Activated CD4-positive, alpha-beta memory T cell treated with anti-CD3 and anti-CD28 coated beads, Interleukin-2, amount 10 ng/mL, durations not matched to agents 7 days and 5 days (primary cell): ENCODE measurements at regions not wholly inside any gene's neighbourhood (a gene's known extent, or its start where the extent isn't known, plus 50 kb on each side); places are given as distances from the start of the nearest gene placed in this dataset.

Experiments
- CTCF ChIA-PET: fragments of 350-600 bp; sonication (Branson Sonifier 250); formaldehyde crosslinking; loops from one replicate; lab custom pipeline; 2021; ENCODE audit warnings: antibody characterized with exemption, inconsistent platforms; lab: Charles Lee
- POLR2A ChIA-PET: fragments of 350-600 bp; sonication (Branson Sonifier 250); formaldehyde crosslinking; loops from one replicate; lab custom pipeline; 2021; ENCODE audit warnings: antibody characterized with exemption; lab: Charles Lee
- DNase-seq: peaks from one replicate; pipeline ENCODE4 v3.0.0-alpha.2; 2020
- H3K27ac Mint-ChIP-seq: one replicate; pipeline ENCODE4 v1.8.0; 2021; ENCODE audit warnings: mild to moderate bottlenecking, mixed read lengths
- H3K27me3 Mint-ChIP-seq: one replicate; pipeline ENCODE4 v1.8.0; 2021; ENCODE audit warnings: mixed read lengths
- H3K36me3 Mint-ChIP-seq: one replicate; pipeline ENCODE4 v1.8.0; 2021; ENCODE audit warnings: low read depth, mixed read lengths
- H3K4me1 Mint-ChIP-seq: one replicate; pipeline ENCODE4 v1.8.0; 2021; ENCODE audit warnings: mixed read lengths
- H3K4me3 Mint-ChIP-seq: one replicate; pipeline ENCODE4 v1.8.0; 2021; ENCODE audit warnings: mild to moderate bottlenecking, mixed read lengths
- H3K9me3 Mint-ChIP-seq: one replicate; pipeline ENCODE4 v1.8.0; 2021; ENCODE audit warnings: mixed read lengths

- H3K4me3 Mint-ChIP-seq, result no peak overlapping the region
- H3K9me3 Mint-ChIP-seq, result no peaks in the 10 kb centered on the region
- no peaks in the 10 kb centered on the region for H3K27me3 Mint-ChIP-seq
- no peak for DNase-seq
- H3K27ac Mint-ChIP-seq, result no peak overlapping the region
- H3K36me3 Mint-ChIP-seq, result peaks cover 18% of the 10 kb centered on the region
- POLR2A ChIA-PET, result no interaction called here
- CTCF ChIA-PET, result no interaction called here
- H3K4me1 Mint-ChIP-seq, result no peaks in the 10 kb centered on the region
These were observed 120.2 kb downstream of the RFLNA start for GRCh38 chr12:124415064-124415463.

DNA sequence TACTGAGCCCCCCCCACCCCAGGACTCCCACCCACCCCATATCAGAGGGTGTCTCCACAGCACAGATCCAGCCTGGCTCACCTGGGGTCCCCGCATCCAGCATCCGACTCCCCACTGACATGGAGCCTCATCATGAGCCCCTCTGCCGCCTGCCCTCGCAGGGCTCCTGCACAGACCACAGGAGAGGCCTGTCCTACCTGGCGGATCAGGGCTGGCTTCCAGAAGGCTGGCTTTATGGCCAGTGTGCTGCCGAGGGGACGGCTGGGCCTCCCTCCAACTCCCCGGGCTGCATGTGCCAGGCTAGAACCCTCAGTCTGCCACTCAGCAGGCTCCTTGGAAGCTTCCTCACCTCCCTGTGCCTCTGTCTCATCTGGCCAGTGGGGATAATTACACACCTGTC lies 119.0 kb downstream of the RFLNA start:
- ChIA-PET CTCF (no interaction called here), POLR2A (interaction anchor here (1.0 kb wide), 1 partner anchor 52 kb away, joined by 3 read pairs; no protein-coding TSS in a partner anchor)
- Mint-ChIP-seq H3K36me3 (peaks cover 8% of the 10 kb centered on the region), H3K27me3 (no peaks in the 10 kb centered on the region), H3K4me1 (no peaks in the 10 kb centered on the region), H3K27ac (no peak overlapping the region), H3K9me3 (no peaks in the 10 kb centered on the region), H3K4me3 (no peak overlapping the region)
- DNase-seq, result no peak

DNA sequence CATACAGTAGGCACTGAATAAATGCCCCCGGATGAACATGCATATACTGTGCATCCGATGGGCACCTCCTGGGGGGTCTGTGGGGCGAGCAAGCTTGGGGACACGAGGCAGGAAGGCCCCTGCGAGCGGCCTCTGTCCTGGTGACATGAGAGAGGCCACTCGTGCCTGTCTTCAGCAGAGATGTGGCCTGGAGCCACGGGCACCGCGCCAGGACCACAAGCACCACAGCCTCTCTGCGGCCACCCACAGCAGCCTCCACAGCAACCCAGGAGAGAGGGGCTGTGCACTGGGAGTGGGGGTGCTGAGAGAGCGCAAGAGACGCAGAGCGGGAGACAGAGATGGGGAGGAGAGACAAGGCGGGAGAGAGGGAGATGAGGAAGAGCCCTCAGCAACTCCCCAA lies 118.5 kb downstream of the RFLNA start:
- Mint-ChIP-seq H3K36me3 (peaks cover 6% of the 10 kb centered on the region), H3K27me3 (no peaks in the 10 kb centered on the region), H3K4me3 (no peak overlapping the region), H3K4me1 (no peaks in the 10 kb centered on the region), H3K27ac (no peak overlapping the region), H3K9me3 (no peaks in the 10 kb centered on the region)
- ChIA-PET POLR2A (interaction anchor here (1.0 kb wide), 1 partner anchor 53 kb away, joined by 3 read pairs; no protein-coding TSS in a partner anchor), CTCF (no interaction called here)
- DNase-seq, result no peak

- Mint-ChIP-seq H3K4me1 (no peaks in the 10 kb centered on the region), H3K27ac (no peak overlapping the region), H3K4me3 (no peak overlapping the region), H3K36me3 (peaks cover 5% of the 10 kb centered on the region), H3K27me3 (no peaks in the 10 kb centered on the region), H3K9me3 (no peaks in the 10 kb centered on the region)
- ChIA-PET CTCF (no interaction called here), POLR2A (no interaction called here)
- no peak for DNase-seq
These were observed 117.7 kb downstream of the RFLNA start for GRCh38 chr12:124412646-124413015.

DNA sequence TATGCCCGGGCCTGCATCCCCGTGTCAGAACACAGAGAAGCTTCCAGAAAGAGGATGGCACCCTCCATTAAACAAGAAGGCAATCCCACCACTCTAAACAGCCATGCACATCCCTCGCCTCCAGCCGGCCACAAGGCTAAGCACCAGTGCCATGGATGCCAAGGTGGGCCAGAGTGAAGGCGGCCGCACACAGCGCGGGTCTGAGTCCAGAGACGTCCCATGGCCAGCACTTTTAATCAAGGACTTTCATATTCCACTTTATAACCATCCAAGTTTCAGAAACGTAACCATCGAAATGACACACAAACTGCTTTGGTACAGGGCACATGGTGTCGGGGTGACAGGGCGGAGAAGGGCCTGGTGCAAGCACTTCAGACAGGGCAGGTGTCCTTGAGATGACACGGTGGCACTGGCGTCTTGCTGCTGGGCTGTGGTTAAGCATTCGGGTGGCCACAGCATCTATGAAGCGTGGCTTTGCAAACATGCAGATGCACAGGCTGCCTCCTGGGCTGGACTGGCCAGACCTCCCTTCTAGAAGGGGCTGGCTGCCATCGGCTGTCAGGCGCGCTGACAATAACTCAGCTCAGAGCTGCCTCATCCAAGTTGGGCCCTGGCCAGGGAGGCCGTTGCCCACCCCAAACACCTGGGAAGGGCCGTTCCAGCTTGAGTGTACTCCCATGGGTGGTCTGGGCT lies 117.2 kb downstream of the RFLNA start:
- no peak for DNase-seq
- H3K4me1 Mint-ChIP-seq, result no peaks in the 10 kb centered on the region
- no peaks in the 10 kb centered on the region for H3K27me3 Mint-ChIP-seq
- POLR2A ChIA-PET, result no interaction called here
- H3K27ac Mint-ChIP-seq, result no peak overlapping the region
- H3K4me3 Mint-ChIP-seq, result no peak overlapping the region
- CTCF ChIA-PET, result no interaction called here
- no peaks in the 10 kb centered on the region for H3K9me3 Mint-ChIP-seq
- H3K36me3 Mint-ChIP-seq, result no peaks in the 10 kb centered on the region

- Mint-ChIP-seq H3K27me3 (no peaks in the 10 kb centered on the region), H3K9me3 (no peaks in the 10 kb centered on the region), H3K36me3 (no peaks in the 10 kb centered on the region), H3K27ac (no peak overlapping the region), H3K4me3 (no peak overlapping the region), H3K4me1 (no peaks in the 10 kb centered on the region)
- ChIA-PET CTCF (no interaction called here), POLR2A (no interaction called here)
- DNase-seq, result no peak
These were observed 116.5 kb downstream of the RFLNA start for GRCh38 chr12:124411281-124411878.

DNA sequence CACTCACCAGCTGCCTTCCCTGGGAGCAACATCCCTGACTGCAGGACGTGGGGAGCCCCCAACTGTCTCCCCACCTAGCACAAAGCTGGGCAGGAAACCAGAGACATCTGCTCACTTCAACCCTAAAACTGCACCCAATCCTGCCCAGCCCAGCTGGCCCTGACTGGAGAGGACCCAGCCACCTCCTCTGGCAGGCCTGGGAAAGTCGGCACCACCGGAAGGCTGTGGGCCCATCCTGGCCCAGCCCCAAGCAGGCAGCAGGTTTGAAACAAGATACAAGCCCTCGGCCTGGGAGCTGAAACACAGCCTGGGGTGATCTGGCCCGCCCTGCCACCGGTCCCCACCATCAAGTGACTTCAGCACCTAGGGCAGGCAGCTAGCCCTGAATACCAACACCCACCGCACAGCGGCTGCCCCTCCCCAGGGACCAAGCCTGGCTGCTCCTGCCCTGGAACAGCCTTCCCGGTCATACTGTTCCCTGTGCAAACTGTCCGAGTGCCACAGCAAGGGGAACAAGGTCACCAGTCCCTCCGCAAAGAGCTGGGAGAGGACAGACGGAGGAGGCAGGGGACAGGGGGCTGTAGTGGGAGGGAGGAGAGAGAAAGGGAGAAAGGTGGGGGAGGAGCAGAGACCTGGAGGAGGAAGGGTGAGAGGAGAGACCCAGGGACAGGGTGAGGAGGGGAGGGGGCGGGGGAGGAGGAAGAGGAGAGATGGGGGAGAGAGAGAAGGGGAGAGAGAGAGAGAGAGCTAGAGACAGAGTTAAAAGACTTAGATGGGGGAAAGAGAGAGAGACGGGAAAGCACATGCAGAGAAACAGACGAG lies 115.7 kb downstream of the RFLNA start:
- H3K4me1 Mint-ChIP-seq, result no peaks in the 10 kb centered on the region
- no peak for DNase-seq
- POLR2A ChIA-PET, result no interaction called here
- H3K27me3 Mint-ChIP-seq, result no peaks in the 10 kb centered on the region
- H3K9me3 Mint-ChIP-seq, result no peaks in the 10 kb centered on the region
- CTCF ChIA-PET, result no interaction called here
- no peak overlapping the region for H3K27ac Mint-ChIP-seq
- H3K36me3 Mint-ChIP-seq, result no peaks in the 10 kb centered on the region
- H3K4me3 Mint-ChIP-seq, result no peak overlapping the region

GRCh38 chr12:124408822-124409517 lies 114.1 kb downstream of the RFLNA start:
- ChIA-PET CTCF (interaction anchor here (1.2 kb wide), 2 partner anchors 10 to 109 kb away, joined by 3 read pairs; no protein-coding TSS in a partner anchor), POLR2A (interaction anchor here (0.6 to 1.0 kb wide), 2 partner anchors 16 to 41 kb away, joined by 3 to 4 read pairs; no protein-coding TSS in a partner anchor)
- no peaks in the 10 kb centered on the region for H3K27me3 Mint-ChIP-seq
- H3K9me3 Mint-ChIP-seq, result no peaks in the 10 kb centered on the region
- H3K27ac Mint-ChIP-seq, result no peak overlapping the region
- H3K4me1 Mint-ChIP-seq, result peaks cover 3% of the 10 kb centered on the region
- no peaks in the 10 kb centered on the region for H3K36me3 Mint-ChIP-seq
- H3K4me3 Mint-ChIP-seq, result no peak overlapping the region
- no peak for DNase-seq

GRCh38 chr12:124407074-124407473 lies 112.2 kb downstream of the RFLNA start:
- ChIA-PET CTCF (no interaction called here), POLR2A (no interaction called here)
- Mint-ChIP-seq H3K27me3 (no peaks in the 10 kb centered on the region), H3K4me1 (peaks cover 6% of the 10 kb centered on the region), H3K36me3 (no peaks in the 10 kb centered on the region), H3K9me3 (no peaks in the 10 kb centered on the region), H3K27ac (no peak overlapping the region), H3K4me3 (no peak overlapping the region)
- no peak for DNase-seq

DNA sequence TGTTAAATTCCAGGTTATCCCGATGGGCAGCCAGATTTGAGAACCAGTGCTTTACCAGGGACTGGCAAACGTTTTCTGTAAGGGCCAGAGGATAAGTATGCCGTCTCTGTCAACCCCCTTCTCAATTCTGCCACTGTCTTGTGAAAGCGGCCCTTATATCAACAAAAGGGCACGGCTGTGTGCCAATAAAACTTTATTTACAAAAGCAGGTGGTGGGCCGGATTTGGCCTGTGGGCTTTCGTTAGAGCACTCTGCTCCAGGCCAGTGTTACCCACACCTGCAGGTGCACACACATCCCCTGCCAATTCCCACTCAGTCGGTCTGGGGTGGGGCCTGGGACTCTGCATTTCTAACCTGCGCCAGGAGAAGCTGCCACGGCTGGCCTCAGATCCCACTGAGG lies 111.2 kb downstream of the RFLNA start:
- Mint-ChIP-seq H3K36me3 (peaks cover 3% of the 10 kb centered on the region), H3K27me3 (no peaks in the 10 kb centered on the region), H3K9me3 (no peaks in the 10 kb centered on the region), H3K4me1 (peaks cover 6% of the 10 kb centered on the region), H3K4me3 (no peak overlapping the region), H3K27ac (no peak overlapping the region)
- no peak for DNase-seq
- ChIA-PET CTCF (no interaction called here), POLR2A (no interaction called here)

DNA sequence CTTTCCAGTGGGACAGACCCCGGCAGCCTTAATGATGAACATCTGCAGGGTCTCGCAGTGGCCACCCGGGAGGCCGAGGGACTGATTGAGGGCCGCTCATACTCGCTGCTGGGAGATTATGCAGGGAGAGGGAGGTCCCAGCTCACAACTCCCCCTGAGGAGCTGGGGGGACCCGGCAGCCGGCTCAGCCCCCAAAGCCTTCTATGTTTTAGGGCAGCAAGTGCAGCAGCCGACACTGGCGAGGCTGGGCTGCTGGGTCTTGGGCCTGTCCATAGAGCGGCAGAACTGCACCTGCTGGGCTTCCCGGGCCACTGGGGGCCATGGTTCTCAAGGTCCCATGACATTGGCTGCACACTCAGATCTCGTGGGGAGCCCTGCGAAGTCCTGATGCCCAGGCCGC lies 110.7 kb downstream of the RFLNA start:
- Mint-ChIP-seq H3K36me3 (peaks cover 3% of the 10 kb centered on the region), H3K27ac (no peak overlapping the region), H3K27me3 (no peaks in the 10 kb centered on the region), H3K4me1 (peaks cover 6% of the 10 kb centered on the region), H3K9me3 (no peaks in the 10 kb centered on the region), H3K4me3 (no peak overlapping the region)
- ChIA-PET POLR2A (no interaction called here), CTCF (no interaction called here)
- DNase-seq, result no peak

- H3K4me3 Mint-ChIP-seq, result no peak overlapping the region
- POLR2A ChIA-PET, result no interaction called here
- H3K36me3 Mint-ChIP-seq, result peaks cover 4% of the 10 kb centered on the region
- H3K4me1 Mint-ChIP-seq, result peaks cover 6% of the 10 kb centered on the region
- peak overlapping the region; percentile 49 for H3K27ac Mint-ChIP-seq
- DNase-seq, result no peak
- CTCF ChIA-PET, result no interaction called here
- no peaks in the 10 kb centered on the region for H3K9me3 Mint-ChIP-seq
- no peaks in the 10 kb centered on the region for H3K27me3 Mint-ChIP-seq
These were observed 110.3 kb downstream of the RFLNA start for GRCh38 chr12:124405151-124405550.
